MM.1S (cell line): ENCODE measurements at regions not wholly inside any gene's neighbourhood (a gene's known extent, or its start where the extent isn't known, plus 50 kb on each side); places are given as distances from the start of the nearest gene placed in this dataset.

Source experiments
- EZH2 ChIP-seq: fragments of 300-600 bp; sonication (generic); optimal IDR thresholded peaks from 2 replicates; pipeline ENCODE3; 2017; ENCODE audit warnings: low read depth, mild to moderate bottlenecking, antibody characterized with exemption, low read length, mixed read lengths
- EZH2phosphoT487 ChIP-seq: fragments of 300-600 bp; sonication (generic); IDR thresholded peaks from 2 replicates; pipeline ENCODE4 v1.6.1; 2018; ENCODE audit warnings: antibody characterized with exemption, low read length
- TF ChIP-seq, protein P1 (sequence below): fragments of 300-600 bp; sonication (generic); IDR thresholded peaks from 2 replicates; pipeline ENCODE4 v1.5.1; 2016; ENCODE audit warnings: antibody characterized with exemption, low read length, mixed read lengths

DNA sequence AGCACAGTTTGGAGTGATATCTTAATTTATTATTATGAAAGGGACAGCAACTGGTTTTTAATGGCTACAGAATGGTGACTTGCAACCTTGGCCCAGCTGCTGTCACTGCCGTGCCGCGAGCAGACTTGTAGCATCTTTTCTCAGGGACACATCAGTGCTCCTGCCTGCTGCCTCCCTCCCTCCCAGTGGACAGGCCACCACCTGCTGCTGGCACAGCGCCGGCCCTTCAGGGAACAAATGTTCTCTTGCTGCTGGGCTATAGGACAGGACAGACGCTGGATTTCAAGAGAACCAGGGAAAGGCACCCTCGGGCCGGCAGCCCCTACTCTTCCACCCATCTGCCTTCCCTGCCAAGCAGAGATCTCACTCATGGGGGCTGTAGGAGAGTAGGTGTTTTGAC is 413.8 kb upstream of the NFIA start:
- TF ChIP-seq EZH2phosphoT487, result no peak
- TF ChIP-seq, protein P1, sequence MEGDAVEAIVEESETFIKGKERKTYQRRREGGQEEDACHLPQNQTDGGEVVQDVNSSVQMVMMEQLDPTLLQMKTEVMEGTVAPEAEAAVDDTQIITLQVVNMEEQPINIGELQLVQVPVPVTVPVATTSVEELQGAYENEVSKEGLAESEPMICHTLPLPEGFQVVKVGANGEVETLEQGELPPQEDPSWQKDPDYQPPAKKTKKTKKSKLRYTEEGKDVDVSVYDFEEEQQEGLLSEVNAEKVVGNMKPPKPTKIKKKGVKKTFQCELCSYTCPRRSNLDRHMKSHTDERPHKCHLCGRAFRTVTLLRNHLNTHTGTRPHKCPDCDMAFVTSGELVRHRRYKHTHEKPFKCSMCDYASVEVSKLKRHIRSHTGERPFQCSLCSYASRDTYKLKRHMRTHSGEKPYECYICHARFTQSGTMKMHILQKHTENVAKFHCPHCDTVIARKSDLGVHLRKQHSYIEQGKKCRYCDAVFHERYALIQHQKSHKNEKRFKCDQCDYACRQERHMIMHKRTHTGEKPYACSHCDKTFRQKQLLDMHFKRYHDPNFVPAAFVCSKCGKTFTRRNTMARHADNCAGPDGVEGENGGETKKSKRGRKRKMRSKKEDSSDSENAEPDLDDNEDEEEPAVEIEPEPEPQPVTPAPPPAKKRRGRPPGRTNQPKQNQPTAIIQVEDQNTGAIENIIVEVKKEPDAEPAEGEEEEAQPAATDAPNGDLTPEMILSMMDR, result no peak
- TF ChIP-seq EZH2, result no peak
